ENCODE measurements at regions not wholly inside any gene's neighbourhood (a gene's known extent, or its start where the extent isn't known, plus 50 kb on each side); places are given as distances from the start of the nearest gene placed in this dataset.

DNA sequence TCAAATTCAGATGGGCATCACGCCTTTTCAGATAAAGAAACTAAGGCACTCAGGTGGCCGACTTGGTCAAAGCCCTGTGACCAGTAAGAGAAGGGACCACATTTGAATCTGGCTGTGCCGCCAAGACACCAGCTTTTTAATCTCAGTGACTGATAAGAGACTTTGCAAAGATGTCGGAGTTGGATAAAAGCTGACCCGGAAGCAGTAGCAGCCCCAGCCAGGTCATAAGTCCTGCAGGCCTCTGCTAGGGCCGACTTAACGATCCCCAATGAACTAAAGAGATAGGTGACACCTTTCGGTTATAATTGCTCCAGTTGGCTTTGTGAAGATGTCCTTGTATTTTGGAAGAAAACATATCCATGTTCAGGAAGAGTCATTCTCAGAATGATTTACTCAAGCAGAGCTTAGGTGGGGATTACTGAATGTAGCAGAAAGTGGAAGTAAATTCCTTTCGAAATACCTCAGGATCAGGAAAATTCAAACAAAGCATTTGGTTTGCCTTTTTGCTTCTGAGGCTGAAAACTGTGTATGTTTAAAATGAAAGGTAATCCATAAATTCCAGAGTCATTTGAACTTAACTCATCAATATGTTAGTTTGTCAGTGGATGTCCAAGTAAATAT lies 164.2 kb upstream of the PITRM1 start:
- TF ChIP-seq, protein P1, sequence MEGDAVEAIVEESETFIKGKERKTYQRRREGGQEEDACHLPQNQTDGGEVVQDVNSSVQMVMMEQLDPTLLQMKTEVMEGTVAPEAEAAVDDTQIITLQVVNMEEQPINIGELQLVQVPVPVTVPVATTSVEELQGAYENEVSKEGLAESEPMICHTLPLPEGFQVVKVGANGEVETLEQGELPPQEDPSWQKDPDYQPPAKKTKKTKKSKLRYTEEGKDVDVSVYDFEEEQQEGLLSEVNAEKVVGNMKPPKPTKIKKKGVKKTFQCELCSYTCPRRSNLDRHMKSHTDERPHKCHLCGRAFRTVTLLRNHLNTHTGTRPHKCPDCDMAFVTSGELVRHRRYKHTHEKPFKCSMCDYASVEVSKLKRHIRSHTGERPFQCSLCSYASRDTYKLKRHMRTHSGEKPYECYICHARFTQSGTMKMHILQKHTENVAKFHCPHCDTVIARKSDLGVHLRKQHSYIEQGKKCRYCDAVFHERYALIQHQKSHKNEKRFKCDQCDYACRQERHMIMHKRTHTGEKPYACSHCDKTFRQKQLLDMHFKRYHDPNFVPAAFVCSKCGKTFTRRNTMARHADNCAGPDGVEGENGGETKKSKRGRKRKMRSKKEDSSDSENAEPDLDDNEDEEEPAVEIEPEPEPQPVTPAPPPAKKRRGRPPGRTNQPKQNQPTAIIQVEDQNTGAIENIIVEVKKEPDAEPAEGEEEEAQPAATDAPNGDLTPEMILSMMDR (IDR thresholded peaks at IDR 0.05; ENCODE audit: low read depth, low read length, missing control alignments), result no peak
- DNase-seq (ENCODE audit: extremely low read depth, low read depth), result no peak
- H3K4me3 ChIP-seq (replicated peaks; ENCODE audit: low read depth, low read length), result no peak overlapping the region

- no peak for DNase-seq (ENCODE audit: extremely low read depth, low read depth)
- TF ChIP-seq, protein P1 (IDR thresholded peaks at IDR 0.05; ENCODE audit: low read depth, low read length, missing control alignments), result no peak
- no peak overlapping the region for H3K4me3 ChIP-seq (replicated peaks; ENCODE audit: low read depth, low read length)
These were observed 160.8 kb upstream of the PITRM1 start for GRCh38 chr10:3333426-3333825.

DNA sequence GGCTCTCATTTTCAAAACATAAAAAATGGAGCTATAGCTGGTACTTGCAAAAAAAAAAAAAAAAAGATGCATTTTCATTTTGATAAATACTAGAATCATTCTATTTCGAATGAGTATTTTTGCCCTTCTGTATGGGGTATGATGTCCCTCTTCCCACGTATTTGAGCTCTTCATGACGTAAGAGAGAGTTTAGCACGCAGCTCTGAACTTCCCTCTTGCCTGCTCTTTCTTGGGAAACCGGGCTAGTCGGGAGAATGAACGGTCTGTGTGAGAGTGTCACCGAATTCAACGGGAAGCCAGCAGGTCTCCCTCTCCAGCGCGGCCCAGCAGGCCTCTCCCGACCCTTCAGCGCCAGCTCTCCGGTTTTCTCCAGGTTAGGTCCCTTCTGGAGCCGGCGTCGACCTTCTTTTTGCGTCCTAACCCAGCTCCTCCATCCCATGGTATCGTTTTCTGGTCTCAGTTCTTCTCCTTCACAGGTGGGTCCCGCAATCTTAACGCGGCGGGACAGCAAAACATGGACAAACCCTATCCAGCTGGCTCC lies 159.2 kb upstream of the PITRM1 start:
- H3K4me3 ChIP-seq (replicated peaks; ENCODE audit: low read depth, low read length), result no peak overlapping the region
- DNase-seq (ENCODE audit: extremely low read depth, low read depth), result no peak
- TF ChIP-seq, protein P1 (IDR thresholded peaks at IDR 0.05; ENCODE audit: low read depth, low read length, missing control alignments), result no peak

DNA sequence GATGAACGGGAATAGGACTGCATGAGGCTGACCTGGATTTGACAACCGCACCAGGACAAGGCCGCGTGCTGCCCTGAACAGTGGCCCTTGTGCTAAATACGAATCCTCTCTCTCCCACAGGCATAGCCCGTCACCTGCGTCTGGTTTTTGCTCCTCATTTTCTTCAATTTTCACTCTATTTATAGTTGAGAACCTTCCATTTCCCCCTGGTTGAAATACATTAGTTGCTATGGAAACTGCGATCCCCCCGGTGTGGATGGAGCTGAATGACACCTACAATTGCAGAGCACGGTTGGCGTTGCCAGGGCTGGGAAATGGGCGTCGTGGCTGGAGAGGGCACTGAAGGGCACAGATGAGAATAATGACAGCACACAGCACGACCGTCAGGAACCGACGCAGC lies 158.6 kb upstream of the PITRM1 start:
- H3K4me3 ChIP-seq (replicated peaks; ENCODE audit: low read depth, low read length), result no peak overlapping the region
- TF ChIP-seq, protein P1 (IDR thresholded peaks at IDR 0.05; ENCODE audit: low read depth, low read length, missing control alignments), result no peak
- no peak for DNase-seq (ENCODE audit: extremely low read depth, low read depth)

GRCh38 chr10:3330663-3331062 lies 158.1 kb upstream of the PITRM1 start:
- no peak for DNase-seq (ENCODE audit: extremely low read depth, low read depth)
- TF ChIP-seq, protein P1 (IDR thresholded peaks at IDR 0.05; ENCODE audit: low read depth, low read length, missing control alignments), result no peak
- H3K4me3 ChIP-seq (replicated peaks; ENCODE audit: low read depth, low read length), result no peak overlapping the region

- no peak overlapping the region for H3K4me3 ChIP-seq (replicated peaks; ENCODE audit: low read depth, low read length)
- TF ChIP-seq, protein P1 (IDR thresholded peaks at IDR 0.05; ENCODE audit: low read depth, low read length, missing control alignments), result no peak
- no peak for DNase-seq (ENCODE audit: extremely low read depth, low read depth)
These were observed 153.6 kb upstream of the PITRM1 start for GRCh38 chr10:3325954-3326750.
